A673 (cell line): ENCODE measurements at regions not wholly inside any gene's neighbourhood (a gene's known extent, or its start where the extent isn't known, plus 50 kb on each side); places are given as distances from the start of the nearest gene placed in this dataset.

Source experiments
- BruUV-seq: library from RNA; stranded (reverse); fragments of 400-500 nt; replicated peaks from 2 replicates; lab custom pipeline; 2021; lab: Mats Ljungman, UMichigan
- CTCF ChIA-PET: fragments of 300-600 bp; sonication (Branson Sonifier 250); formaldehyde crosslinking; loops from one replicate; lab custom pipeline; 2022; ENCODE audit warnings: antibody characterized with exemption; lab: Charles Lee
- POLR2A ChIA-PET: fragments of 300-600 bp; sonication (Branson Sonifier 250); formaldehyde crosslinking; loops from one replicate; lab custom pipeline; 2022; ENCODE audit warnings: antibody characterized with exemption; ENCODE audit not compliant: low non-redundant PET; lab: Charles Lee
- DNase-seq: peaks from one replicate; pipeline ENCODE4 v3.0.0-alpha.2; 2015; ENCODE audit warnings: low spot score
- H3K27ac ChIP-seq: fragments of 200-600 bp; sonication (generic); 2 replicates; pipeline ENCODE4 v1.5.1; 2016; ENCODE audit warnings: mixed run types, low read depth, mild to moderate bottlenecking, mixed read lengths, antibody characterized with exemption, low read length; ENCODE audit not compliant: poor library complexity, severe bottlenecking
- H3K27me3 ChIP-seq: fragments of 200-600 bp; sonication (generic); replicated peaks from 2 replicates; pipeline ENCODE4 v1.6.1; 2017; ENCODE audit warnings: mixed run types, low read depth, mild to moderate bottlenecking, mixed read lengths, antibody characterized with exemption, low read length; ENCODE audit not compliant: insufficient read depth, poor library complexity
- H3K36me3 ChIP-seq: fragments of 200-600 bp; sonication (generic); 2 replicates; pipeline ENCODE4 v1.6.1; 2016; ENCODE audit warnings: mixed run types, mild to moderate bottlenecking, mixed read lengths, antibody characterized with exemption, low read length; ENCODE audit not compliant: insufficient read depth, poor library complexity, severe bottlenecking
- H3K4me1 ChIP-seq: fragments of 200-600 bp; sonication (generic); 2 replicates; pipeline ENCODE4 v1.6.1; 2017; ENCODE audit warnings: mixed run types, mild to moderate bottlenecking, mixed read lengths, antibody characterized with exemption, low read length; ENCODE audit not compliant: insufficient read depth, poor library complexity, severe bottlenecking
- H3K4me3 ChIP-seq: fragments of 200-600 bp; sonication (generic); 2 replicates; pipeline ENCODE4 v1.5.1; 2016; ENCODE audit warnings: low read depth, mixed run types, mild to moderate bottlenecking, mixed read lengths, low read length; ENCODE audit not compliant: poor library complexity, severe bottlenecking
- H3K9me3 ChIP-seq: fragments of 200-600 bp; sonication (generic); 2 replicates; pipeline ENCODE4 v1.6.1; 2016; ENCODE audit warnings: mixed run types, low read depth, mild to moderate bottlenecking, mixed read lengths, antibody characterized with exemption, low read length; ENCODE audit not compliant: poor library complexity, severe bottlenecking
- EZH2 ChIP-seq: fragments of 200-600 bp; sonication (generic); IDR thresholded peaks from 2 replicates; pipeline ENCODE4 v1.6.1; 2017; ENCODE audit warnings: borderline replicate concordance, low read depth, mild to moderate bottlenecking, mixed read lengths, antibody characterized with exemption, low read length; ENCODE audit not compliant: poor library complexity, severe bottlenecking
- intact Hi-C: fragments of 100-400 bp; cut with micrococcal nuclease; formaldehyde crosslinking; loops from one replicate; pipeline ENCODE4 v1.10.0; 2022; ENCODE audit not compliant: unreplicated experiment
- TF ChIP-seq, protein P1 (sequence below): fragments of 300-800, 200-600 bp; sonication (generic); conservative IDR thresholded peaks from 2 replicates; pipeline ENCODE4 v1.5.1; 2017; ENCODE audit warnings: low read depth, mild to moderate bottlenecking, antibody characterized with exemption, low read length, moderate library complexity, mixed read lengths

DNA sequence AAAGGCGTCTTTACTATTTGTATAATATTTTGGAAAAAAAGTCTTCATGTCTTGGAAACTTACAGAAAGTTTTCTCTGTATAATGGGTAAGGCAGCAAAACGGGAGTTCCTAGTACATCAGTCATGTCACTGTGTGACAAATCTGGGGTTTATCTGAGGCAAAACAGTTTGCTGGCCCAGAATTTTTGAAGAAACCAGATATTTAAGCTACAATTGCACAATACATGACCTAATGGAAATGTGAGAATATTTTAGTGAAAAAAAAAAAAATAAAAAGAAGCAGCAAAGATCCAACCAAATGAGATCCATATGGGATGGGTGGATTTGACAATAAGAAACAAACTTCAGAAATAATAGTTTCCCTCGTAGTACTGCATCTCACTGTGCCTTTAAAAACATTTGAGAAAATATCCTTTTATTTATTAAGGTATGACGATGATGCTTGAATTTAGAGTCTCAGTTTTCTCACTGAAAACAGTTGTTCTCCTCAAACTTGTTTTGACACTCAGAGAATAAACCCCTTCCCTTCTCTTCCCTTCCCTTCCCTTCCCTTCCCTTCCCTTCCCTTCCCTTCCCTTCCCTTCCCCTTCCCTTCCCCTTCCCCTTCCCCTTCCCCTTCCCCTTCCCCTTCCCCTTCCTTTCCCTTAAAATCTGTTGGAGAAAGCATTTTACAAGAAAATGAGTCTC is 180.5 kb upstream of the TUT7 start:
- DNase-seq: peak; percentile 21
- no TSS peak for BruUV-seq
- H3K4me1 ChIP-seq: peaks cover 52% of the 10 kb centered on the region
- TF ChIP-seq, protein P1, sequence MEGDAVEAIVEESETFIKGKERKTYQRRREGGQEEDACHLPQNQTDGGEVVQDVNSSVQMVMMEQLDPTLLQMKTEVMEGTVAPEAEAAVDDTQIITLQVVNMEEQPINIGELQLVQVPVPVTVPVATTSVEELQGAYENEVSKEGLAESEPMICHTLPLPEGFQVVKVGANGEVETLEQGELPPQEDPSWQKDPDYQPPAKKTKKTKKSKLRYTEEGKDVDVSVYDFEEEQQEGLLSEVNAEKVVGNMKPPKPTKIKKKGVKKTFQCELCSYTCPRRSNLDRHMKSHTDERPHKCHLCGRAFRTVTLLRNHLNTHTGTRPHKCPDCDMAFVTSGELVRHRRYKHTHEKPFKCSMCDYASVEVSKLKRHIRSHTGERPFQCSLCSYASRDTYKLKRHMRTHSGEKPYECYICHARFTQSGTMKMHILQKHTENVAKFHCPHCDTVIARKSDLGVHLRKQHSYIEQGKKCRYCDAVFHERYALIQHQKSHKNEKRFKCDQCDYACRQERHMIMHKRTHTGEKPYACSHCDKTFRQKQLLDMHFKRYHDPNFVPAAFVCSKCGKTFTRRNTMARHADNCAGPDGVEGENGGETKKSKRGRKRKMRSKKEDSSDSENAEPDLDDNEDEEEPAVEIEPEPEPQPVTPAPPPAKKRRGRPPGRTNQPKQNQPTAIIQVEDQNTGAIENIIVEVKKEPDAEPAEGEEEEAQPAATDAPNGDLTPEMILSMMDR: no peak
- TF ChIP-seq EZH2: no peak
- ChIA-PET CTCF (no interaction called here), POLR2A (no interaction called here)
- H3K27me3 ChIP-seq: no peaks in the 10 kb centered on the region
- H3K9me3 ChIP-seq: peaks cover 9% of the 10 kb centered on the region
- H3K4me3 ChIP-seq: no peak overlapping the region
- H3K36me3 ChIP-seq: peaks cover 6% of the 10 kb centered on the region
- peak overlapping the region; percentile 90 for H3K27ac ChIP-seq
- intact Hi-C loops: no loop called here

DNA sequence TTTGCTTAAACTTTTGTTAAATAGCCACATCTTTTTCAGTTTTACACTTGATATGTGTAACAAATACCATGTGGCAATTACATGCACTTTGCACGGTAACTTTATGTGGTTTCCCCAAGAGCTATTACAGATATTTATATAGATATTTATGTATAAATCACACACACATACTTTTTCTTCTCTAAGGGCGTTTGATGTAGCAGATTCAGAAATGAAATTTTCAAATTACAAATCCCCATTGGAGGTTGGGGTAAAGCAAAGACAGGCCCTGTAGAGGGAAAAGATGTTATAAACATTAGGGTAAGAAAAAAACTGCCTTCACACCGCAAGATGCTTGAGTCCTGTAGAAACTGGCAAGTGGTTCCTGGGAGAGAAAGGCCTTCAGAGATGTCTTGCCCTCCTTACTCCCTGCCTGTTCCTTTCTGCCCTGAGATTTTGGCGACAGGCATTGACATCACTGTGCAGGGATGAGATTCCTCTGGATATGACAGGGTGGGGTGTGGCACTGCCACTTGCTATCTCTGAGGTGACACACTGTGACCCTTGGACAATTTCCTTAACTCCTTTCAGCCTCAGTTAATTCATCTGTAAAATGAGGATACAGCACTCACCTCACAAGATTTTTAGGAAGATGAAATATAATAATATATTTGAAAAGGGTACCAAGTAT is 177.9 kb upstream of the TUT7 start:
- TF ChIP-seq, protein P1: no peak
- TF ChIP-seq EZH2: no peak
- Histone ChIP-seq H3K4me1 (peaks cover 66% of the 10 kb centered on the region), H3K4me3 (no peak overlapping the region), H3K9me3 (peaks cover 9% of the 10 kb centered on the region), H3K36me3 (peaks cover 6% of the 10 kb centered on the region), H3K27me3 (no peaks in the 10 kb centered on the region), H3K27ac (peak overlapping the region; percentile 90)
- POLR2A ChIA-PET: no interaction called here
- intact Hi-C loops: no loop called here
- CTCF ChIA-PET: no interaction called here
- no TSS peak for BruUV-seq
- DNase-seq: no peak

DNA sequence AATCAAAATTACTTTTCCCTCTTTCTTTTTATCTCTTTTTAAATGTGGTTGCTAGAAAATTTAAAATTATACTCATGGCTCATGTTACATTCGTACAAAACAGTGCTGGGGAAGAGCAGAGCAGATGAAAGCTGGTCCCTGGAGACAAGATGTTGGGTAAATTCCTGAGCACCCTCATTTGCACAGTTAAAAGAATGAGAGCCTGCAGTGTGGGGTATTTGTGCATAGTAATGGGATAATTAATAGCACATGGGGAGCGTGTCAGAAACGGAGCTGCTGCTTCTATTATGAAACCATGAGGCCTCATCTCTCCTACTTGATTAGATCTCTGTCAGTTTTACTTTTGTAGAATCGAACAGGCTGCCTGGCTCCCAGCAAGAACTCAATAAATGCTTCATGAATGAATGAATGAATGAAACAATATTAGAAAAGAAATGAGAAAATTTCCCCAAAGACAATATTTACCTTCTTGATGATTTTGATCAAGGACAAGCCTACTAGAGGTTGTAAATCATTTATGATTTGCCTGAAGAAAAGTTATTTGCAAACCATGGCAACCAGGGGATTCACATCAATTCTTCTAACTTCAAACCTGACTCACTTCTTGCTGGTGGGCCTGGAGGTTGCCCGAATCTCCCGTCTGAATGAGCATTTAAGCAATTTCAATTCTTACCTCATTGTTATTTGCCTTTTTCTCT is 177.2 kb upstream of the TUT7 start:
- H3K36me3 ChIP-seq: peaks cover 3% of the 10 kb centered on the region
- H3K9me3 ChIP-seq: peaks cover 4% of the 10 kb centered on the region
- POLR2A ChIA-PET: no interaction called here
- DNase-seq: peak; percentile 95
- intact Hi-C loops: no loop called here
- H3K27ac ChIP-seq: peak overlapping the region; percentile 90
- TSS peak; percentile 97 for BruUV-seq
- TF ChIP-seq, protein P1: no peak
- no peak for TF ChIP-seq EZH2
- H3K27me3 ChIP-seq: no peaks in the 10 kb centered on the region
- CTCF ChIA-PET: no interaction called here
- H3K4me1 ChIP-seq: peaks cover 71% of the 10 kb centered on the region
- H3K4me3 ChIP-seq: no peak overlapping the region
